HS-27A (cell line): ENCODE measurements at regions not wholly inside any gene's neighbourhood (a gene's known extent, or its start where the extent isn't known, plus 50 kb on each side); places are given as distances from the start of the nearest gene placed in this dataset.

Source experiments
- DNase-seq: peaks from one replicate; pipeline ENCODE4 v3.0.0-alpha.2; 2012; ENCODE audit warnings: low read depth, missing footprints

DNA sequence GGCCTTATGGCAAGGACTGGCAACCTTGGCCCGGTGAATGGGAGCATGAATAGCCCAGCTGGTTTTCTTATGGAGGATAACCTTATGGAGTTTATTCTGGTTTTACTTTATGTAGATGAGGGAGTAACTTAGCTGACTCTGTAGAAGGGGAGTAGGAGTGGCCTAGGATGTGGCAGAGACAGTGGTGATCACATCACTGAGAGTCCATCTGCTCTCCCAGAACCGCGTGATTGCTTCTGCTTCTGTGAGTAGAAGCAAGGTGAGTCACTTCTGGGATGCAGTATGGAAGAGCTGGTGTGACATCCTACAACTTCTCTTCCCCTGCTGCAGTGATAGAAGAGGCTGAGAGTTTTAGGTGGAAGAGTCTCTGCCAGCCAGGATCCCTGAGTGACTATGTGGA lies 129.2 kb downstream of the RPS24 start:
- no peak for DNase-seq

DNA sequence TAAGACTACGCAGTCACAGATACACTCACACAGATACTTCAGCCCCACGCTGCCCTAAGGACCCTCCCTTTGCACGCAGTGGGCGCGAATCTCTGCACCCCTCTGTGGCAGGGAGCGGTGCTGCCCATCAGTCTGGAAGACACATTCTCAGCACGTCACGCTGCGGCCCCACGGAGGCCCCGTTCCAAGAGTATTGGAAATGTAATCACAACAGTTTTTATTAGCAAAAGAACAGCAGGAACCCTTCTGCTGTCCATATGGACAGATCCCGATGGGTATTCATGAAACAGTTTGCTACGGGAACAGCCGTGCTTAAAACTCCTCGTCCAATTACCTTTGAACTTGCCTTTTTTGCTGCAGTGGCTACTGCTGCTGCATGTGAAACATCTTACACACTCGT lies 131.0 kb downstream of the RPS24 start:
- DNase-seq, result no peak

DNA sequence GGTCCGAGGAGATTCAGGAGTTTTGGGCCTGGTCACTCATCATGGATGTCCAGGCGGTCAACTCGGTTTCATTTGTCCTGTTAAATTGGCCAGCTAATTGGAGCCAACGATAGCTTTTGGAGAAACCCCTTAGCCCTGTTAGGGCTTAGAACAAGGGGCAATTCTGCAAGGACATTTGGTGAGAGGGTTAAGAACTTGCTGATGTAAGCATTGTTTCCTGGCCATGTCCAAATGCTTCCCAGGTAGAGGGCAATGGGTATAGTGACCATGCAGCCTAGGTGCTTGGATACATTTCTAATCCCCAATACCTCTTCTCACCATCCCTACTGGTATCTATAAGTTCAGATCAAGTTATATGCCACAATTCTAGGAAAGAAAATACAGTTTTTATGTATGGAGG lies 131.5 kb downstream of the RPS24 start:
- DNase-seq, result no peak

DNA sequence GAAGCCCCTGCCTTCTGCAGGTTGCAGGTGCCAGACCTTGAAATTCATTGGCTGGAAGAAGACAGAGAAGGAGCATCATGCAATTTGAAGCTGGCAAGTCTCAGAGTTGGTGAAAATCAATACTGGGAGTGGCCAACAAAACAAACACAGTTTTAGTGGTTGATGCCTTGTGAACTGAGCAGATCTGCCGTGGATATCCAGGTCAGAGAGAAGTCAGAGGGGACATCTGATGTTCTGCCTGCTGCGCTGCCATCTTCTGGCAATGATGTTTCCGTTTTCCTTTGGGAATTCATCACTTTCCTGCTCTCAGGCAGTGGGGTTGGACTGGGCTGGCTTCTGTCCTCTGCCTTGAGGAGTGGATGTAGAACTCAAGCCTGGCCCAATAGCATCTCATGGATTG lies 132.0 kb downstream of the RPS24 start:
- no peak for DNase-seq

DNA sequence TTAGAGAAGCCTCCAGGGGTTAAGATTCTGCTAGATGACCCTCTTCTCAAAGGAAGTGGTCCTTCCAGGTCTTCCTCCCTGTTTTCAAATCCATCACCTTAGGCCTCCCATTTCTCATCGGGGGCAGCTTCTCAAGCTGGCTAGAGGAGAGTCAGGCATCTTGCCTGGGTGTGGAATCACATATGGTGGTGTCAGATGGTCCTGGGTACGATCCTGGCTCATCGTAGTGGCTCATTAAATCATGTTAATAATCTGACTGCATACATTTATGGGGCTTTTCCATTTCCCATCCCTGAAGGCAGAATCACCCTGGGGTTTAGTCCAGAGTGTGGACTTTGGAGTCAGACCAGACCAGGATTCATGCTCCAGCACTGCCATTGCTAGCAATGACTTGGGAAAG lies 132.6 kb downstream of the RPS24 start:
- DNase-seq, result no peak

DNA sequence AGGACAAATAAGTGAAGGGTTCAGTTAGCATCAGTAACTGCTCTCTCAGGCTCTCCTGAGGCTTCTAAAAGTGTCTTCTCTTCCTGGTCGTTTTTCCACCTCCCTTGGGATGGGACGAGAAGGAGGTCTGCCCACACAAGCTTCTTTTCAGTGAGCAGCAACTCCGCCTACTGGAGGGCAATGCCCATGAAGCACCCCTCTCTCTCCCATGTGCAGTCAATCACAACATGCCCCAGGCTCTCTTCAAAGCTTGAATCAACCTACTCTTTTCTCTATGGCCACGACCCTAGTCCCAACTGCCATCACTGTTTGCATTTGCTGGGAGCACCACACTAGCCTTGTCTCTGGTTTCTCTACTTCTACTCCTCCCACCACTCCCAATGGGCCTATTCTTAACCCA lies 135.6 kb downstream of the RPS24 start:
- DNase-seq, result no peak

DNA sequence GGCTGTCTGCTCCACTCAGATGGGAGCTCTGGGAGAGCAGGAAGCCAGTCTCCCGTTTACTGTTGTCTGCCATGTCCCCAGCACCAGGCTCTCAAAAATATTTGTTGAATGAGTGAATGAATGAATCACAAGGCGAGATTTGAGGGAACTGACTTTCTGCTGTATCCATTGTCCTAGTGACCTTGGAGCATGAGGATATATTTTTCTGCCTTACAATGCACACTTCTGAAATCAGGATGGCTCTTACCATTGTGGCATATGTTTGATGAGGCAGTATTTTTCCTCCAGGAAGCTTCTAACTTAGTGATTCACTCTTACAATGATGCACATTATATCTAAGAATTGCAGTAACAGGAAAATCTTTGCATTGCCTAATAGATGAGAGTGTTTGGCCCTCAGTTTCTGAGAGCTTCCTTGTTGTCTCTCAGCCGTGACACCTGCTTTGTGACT lies 136.4 kb downstream of the RPS24 start:
- no peak for DNase-seq

DNA sequence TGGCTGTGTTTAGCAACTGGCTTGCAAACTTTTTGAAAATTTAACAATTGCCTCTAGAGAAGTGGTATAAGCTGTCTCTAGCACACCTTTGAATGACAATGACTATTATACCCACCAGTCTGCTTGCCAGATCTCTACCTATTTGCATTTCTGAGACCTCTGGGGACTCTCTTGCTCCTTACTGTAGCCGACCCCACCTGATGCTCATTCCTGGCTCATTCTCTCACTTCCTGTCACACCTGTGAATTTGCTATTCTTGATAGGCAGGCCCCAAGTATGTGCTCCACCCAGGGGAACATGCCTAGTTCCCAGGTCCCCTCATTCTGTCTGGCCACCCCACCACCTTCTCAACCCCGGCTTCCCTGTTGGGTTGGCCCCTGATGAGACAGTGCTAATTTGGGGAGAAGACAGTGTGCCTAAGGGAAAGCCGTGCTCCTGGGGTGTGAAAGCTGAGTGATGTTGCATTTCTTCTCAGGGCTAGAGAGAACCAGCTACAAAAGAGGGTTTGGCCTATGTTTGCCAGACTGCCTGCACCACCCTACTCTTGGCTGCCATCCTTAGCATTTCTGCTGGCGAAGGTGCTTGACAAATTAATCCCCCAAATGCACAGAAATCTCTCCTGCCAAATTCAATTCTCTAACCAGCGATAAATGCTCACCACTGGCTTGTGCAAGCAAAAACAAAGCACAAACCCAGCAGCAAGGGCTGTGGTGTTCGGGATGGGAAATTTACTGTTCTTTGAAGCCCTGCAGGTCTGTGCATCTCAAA lies 138.2 kb downstream of the RPS24 start:
- no peak for DNase-seq

DNA sequence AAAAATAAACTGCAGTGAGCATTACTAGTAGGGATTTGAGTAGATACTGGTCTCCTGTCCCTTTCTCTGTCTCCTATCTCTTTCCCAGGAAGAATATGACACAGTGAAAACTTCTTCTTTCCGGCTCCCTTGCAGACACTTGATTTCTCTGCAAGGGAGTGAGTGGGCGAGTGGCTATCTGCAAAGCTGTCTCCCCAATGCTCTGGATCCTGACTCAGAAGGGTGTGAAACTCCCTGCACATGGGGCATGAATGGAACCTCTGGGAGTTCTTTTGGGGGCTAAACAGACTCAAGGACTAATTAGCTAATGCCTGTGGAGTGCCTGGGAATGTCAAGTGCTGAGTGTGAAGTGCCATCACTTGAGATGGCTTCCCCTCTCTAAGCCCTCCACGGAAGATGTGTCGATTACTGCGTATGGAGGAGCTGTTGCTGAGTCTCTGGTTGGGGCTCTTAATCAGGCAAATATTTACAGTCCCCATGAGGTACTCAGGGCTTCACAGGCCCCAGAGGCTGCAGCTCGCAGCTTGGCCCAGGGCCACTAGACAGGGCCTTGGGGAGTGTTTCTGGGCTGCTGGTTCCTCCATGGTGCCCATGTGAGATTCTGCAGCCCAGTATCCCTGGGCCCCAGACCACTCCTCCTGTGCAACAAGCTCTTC lies 139.8 kb downstream of the RPS24 start:
- no peak for DNase-seq

DNA sequence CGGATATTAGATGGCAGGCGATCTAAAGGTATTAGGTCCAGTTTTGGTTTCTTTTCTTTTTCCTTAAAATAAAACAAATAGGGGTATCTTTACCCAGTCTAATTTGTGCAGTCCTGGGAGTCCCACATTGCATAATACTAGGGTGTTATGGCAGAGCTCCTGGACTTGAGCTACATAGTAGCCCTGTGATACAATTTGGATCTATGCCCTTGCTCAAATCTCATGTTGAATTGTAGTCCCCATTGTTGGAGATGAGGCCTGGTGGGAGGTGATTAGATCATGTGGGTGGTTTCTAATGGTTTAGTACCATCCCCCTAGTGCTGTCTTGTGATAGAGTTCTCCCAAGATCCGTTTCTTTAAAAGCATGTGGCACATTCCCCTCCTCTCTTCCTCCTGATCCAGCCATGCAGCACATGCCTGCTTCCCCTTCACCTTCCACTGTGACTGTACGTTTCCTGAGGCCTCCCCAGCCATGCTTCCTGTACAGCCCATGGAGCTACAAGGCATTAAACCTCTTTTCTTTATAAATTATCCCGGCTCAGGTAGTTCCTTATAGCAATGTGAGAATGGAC lies 141.9 kb downstream of the RPS24 start:
- no peak for DNase-seq

DNA sequence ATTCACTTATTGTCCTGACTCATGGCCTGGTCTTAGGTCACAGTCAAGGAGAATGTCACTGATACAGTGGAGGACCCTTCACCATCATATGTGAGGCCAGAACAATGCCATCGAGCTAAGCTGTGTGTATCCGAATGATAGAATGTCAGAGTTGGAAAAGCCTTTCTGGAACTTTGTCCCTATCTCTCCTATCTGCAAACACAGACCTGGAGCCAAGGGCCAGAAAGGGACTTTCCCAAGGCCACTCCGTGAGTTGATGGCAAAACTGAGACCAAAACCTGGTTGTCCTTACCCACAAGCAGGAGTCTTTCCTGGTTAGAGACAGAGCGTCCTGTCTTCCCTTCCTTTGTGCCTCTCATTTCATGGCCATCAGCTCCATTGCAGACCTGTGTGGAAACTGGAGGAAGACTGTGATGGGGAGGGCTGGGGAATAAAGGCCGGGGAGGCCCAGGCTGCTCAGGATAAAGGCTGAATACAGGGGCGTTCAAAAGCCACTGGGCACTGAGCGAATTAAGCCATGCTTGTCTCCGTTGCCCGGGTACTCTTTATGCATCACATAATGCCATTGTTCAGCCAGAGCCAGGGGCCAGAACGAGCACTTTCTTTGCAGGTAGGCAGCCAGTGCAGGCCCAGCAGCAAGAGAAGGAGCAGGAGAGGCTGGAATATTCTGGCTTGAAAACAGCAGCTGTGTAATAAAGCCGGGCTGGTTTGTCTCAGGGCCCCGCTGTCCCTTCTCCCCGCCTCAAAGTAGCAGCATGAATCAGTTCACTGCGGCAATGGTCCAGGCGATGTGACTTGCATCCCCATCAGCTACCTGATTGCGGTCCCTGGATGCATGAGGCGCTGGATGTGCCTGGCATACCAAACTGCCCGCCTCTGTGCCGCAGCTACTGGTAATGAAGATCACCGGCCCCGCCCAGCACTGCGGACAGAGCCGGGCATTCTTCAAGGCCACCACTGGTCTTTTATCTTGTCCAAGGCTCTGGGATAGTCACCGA lies 143.0 kb downstream of the RPS24 start:
- no peak for DNase-seq

DNA sequence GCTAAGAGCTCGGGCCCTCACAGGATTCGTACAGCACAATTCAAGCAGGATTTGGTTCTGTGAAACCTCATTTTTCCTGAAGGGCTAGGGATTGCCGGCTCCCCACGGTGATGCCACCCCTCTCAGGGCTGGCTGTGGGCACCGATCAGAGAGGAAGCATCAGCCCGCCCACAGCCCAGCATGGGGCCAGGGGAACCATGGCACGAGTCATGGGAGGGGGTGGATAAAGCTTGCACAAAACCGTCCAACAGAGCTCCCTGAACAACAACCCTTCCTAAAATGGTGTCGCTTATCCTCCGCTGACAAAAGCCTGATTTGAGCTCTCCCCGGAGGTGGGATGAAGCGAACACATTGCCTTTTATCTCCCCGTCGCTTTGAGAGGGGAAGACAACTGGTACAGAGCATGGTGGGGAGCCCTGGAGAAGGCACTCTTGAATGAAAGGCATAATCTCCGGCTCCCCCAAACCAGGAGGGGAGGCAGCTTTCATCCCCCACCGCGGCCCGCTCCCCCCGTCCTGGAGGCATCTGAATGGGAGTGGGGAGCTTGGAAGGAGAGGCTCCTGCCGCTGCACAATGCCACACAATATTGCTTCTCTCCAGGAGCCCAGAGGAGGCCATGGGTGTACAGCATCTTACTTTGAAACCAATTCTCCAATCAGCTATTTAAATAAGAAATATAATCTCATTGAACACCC lies 144.0 kb downstream of the RPS24 start:
- DNase-seq, result no peak

DNA sequence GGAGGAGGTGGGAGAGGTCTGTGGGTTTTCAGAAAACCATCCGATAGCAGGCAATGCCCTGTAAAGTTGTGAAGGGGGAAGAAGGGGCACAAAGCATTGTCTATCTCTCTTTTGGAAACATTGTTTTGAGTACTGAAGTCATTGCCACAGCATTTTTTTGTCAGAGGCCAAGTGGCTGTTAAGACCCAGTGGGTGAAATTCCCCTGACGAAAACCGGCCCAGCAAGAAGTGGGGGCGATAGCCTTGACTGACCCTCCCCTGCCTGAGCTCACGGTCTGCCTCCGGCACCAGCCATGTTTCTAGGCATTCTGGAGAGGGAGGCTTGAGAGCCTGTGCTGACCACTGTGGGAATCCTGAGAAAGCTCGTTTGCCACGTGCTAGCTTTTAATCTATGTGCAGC lies 144.7 kb downstream of the RPS24 start:
- no peak for DNase-seq

DNA sequence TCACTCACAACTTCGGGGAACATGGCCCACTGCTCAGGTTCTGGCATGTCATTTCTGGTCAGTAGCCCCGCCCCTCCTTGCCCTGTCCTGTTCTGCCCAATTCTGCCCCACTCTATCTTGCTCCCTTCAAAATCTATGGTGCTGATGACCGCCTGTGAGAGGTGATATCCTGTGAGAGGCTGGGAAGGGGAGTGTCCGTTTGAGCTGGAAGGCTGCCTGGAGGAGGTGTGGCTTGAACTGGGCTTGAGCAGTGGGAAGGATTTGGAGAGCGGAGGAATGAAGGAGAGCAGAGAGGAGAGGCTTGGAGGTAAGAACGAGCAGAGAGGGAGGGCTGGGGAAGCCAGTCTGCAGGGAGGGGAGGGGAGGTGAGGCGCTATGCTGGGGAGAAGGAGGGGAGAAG lies 145.3 kb downstream of the RPS24 start:
- DNase-seq, result no peak

DNA sequence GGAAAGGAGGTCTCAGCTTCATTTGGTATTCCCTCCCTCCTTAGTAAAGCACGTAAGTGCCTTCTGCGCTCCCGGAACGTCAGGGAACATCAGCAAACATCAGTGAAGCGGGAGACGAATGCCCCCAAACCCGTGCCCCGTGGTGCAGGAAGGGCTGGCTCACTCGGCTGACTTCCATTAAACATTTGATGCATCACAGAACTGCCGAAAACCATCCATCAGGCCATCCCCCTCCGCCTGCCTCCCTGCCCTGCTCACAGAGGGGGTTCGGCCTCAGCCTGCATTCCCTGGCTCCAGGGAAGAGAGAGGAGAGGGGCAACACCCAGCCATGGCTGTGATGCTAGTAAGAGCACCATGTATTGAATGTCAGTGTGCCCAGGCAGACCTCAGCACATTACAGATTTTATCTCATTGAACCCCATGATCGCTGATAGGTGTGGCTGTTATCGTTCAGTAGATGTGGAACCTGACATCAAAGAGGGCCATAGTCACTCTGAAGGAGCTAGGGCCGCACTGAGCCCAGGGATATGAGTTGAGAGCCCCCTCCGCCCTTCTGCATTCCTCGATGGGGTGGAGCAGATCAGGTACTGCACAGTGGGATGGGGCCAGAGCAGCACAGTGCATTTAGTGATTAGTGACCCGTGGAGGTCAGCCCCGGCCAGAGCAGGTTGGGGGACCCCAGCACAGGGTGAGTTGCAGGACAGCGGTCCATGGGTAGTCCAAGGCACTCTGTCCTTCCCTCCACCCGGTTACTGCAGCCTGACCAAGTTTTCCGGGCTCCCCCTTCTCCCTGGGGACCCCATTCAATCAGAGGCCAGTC lies 146.4 kb downstream of the RPS24 start:
- no peak for DNase-seq

DNA sequence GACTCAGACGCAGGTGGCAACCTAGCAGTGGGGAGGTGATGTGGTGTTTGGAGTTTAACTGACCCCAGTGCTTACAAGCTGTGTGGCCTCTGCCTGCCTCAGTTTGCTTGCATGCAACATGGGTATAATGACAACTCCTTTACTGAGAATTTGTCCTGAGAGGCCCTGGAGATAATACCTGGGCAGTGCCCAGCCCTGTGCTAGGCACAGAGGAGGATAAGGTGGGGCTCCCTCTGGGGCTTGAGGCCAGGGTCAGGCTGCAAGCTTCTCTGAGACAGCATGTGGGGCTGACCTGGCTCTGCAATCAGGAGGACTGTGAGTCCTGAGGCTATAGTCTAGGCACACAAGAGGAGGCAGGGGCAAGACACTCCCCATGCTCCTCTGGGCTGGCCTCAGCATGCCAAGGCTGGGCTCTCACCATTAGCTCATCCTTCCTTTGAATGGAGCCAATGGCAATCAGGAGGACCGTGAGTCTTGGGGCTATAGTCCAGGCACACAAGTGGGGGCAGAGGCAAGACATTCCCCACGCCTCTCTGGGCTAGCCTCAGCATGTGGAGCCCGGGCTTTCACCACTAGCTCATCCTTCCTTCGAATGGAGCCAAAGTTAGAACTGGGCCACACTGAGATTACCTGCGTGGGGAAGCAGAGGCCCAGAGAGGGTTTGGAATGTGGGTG lies 147.9 kb downstream of the RPS24 start:
- no peak for DNase-seq

DNA sequence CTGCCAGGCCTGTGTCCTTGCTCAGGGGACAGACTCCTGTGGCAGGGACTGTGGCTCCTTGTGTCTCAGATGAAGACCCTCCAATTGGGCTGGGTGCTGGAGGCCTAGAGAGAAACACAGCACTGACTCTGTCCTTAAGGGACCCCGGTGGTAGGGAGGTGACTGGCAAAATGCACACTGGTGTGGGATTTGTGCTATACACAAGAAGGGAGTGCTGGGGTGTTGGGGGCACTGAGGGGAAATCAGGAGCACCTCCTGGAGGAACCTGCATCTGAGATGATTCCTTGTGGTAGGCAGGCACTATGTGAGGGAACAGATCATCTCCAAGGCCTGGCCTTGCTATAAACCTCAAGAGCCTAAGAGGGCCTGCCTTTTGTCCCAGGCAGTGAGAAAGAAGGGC lies 149.2 kb downstream of the RPS24 start:
- DNase-seq, result no peak

DNA sequence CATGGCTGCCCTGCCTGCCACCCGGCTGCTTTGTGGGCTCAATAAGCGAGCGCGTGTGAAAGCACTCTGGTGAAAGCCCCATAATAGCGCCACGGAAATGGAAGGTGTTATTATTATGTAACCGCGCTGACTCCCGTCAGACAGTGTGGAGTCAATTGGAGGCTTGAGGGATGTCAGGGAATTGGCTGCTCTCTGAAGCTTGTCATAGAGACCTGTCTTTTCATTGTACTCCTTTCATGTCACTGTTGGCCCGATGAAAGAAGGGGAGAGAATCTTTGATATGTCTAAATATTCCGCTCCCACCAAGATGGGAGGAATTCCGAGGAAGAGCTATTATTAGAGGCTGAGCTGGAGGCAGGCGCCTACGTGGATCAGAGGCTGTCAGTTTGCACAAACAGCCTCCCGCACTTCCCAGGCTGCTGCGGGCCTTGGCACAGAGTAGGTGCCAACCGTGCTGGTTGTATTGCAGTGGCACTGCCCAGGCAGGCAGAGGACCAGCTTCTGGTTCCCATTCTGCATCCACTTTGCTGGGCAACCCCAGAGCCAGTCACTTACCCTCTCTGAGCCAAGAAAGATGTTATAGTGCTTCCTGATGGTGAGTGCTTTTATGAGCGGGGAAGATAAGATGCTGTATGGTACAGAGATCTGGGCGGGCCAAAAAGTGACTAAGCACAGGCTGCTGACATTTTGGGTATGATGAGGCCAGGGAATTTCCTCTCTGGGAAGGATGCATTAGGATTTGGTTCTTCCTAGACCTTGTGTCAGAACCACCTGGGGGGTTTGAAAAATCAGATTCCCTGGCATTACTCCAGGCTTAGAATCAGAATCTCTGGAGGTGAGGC lies 151.4 kb downstream of the RPS24 start:
- no peak for DNase-seq

DNA sequence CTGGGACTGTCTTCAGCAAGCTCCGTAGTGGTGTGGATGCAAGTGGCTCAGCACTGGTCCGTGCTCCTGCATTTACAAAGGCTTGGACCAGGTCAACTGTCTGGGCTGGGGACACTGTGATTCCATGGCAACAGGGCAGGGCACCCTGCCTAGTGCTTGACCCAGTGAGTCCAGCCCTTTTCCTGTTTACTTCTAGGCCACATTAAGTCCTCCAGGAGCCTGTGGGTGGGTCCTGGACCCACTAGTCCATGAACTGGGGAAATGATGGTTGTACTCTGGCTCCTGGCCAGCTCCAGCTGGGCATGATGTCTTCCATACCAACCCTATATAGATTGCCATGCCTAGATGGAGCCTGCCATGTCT lies 152.0 kb downstream of the RPS24 start:
- no peak for DNase-seq
